Stimulated activated CD8-positive, alpha-beta memory T cell treated with anti-CD3 and anti-CD28 coated beads, Interleukin-7, amount 100 ng/mL, for 48 hours (primary cell): ENCODE measurements at regions not wholly inside any gene's neighbourhood (a gene's known extent, or its start where the extent isn't known, plus 50 kb on each side); places are given as distances from the start of the nearest gene placed in this dataset.
"Not testable (repeated sequence)": the region's sequence is repeated elsewhere in the genome, so short reads cannot be mapped to it uniquely, and the experiment has no call there.

Source experiments
- DNase-seq, 2 donors: peaks; one replicate each; pipeline ENCODE4 v3.0.0-alpha.2; 2020; ENCODE audit warnings: low read depth in 1 of 2; ENCODE audit errors: extremely low read depth in 1 of 2

DNA sequence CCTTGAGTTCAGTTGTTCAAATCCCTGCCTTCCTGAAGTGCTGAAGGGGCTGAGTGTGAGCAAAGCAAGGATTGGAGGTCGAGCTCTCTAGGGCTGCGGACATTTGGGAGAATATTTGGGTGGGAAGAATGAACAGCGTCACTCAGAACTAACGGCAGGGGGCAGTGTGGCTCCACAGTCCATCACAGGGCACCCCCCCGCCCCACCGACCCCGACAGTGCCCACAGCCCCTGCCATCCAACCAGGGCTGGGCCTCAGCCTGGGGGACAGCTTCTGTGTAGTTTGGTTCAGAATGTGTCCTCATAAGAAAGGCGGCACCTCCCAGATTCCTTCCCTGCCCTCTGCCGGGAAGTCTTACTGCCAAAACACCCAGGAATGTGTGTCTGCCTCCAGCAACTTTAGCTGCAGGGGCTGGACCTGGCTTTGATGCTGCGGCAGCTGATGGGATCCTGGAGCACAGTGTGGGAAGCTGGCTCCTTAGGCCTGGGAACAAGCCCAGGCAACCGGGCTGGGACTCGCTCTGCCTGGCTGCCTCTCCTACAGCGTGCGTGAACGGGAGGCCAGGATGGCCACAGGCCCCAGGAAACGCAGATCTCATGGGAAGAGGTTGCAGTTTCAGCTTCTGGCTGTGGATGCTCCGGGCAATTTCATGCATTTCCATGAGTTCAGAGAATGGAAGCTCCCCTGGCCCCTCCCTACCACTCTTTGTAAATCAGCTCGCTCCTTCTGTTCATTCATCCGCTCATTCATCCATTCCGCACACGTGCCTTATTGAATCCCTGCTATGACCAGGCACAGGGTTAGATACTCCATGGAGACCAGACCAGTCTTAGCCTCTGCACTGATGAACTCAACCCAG is 104.9 kb upstream of the TMPRSS2 start:
- peak in 1 of 2 donors; percentile 5 for DNase-seq

DNA sequence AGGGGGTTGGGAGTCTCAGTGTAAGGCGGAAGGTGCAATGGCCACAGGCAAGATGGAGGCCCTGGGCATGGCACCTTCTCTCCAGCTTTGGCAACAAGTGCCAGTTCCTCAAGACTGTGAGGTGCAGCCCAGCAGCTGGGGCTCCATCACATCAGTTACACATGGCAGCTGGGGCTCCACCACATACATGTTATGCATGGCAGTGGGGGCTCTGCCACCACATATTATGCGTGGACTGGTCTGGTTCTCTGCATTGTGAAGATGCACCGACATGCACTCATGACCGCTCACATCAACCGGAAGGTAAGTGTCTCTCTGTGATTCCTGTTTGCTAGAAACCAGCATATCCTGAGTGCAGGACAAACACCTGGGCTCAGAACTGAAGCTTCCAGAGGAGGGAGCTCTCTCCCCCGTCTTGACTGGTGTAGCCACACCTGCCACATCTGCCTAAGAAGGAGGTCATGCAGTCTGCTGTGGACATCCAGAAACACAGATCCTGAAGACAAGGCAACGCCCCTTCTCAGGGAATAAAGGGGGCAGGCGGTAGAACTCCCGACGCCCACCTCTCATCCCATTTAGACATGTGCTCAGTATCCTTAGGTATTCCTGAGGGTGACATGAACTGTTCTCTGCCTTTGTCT is 104.1 kb upstream of the TMPRSS2 start:
- DNase-seq, result no peak

DNA sequence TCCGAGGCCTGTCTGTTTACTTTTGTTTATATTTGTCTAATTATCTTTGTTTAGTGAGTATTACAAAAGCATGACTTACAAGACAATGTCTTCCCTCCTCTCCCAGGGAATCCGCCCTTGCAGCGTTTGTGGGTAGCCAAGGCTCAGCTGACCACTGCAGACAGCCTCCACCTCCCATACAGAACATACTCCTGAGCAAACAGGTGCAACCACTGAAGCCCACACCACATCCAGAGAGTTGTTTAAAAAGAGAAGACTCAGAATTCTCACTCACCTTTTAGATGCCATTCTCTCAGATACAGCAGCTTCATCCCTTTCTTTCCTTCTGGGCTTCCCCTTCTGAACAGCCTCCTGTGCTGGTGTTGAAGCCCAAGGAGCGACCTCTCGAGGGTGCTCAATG is 103.5 kb upstream of the TMPRSS2 start:
- DNase-seq, result no peak

DNA sequence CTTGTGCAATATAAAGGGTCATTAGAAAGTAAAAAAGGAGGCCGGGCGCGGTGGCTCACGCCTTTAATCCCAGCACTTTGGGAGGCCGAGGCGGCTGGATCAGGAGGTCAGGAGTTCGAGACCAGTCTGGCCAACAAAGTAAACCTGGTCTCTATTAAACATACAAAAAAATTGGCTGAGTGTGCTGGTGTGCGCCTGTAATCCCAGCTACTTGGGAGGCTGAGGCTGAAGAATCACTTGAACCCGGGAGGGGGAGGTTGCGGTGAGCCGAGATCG is 102.8 kb upstream of the TMPRSS2 start:
- not testable (repeated sequence) for DNase-seq

DNA sequence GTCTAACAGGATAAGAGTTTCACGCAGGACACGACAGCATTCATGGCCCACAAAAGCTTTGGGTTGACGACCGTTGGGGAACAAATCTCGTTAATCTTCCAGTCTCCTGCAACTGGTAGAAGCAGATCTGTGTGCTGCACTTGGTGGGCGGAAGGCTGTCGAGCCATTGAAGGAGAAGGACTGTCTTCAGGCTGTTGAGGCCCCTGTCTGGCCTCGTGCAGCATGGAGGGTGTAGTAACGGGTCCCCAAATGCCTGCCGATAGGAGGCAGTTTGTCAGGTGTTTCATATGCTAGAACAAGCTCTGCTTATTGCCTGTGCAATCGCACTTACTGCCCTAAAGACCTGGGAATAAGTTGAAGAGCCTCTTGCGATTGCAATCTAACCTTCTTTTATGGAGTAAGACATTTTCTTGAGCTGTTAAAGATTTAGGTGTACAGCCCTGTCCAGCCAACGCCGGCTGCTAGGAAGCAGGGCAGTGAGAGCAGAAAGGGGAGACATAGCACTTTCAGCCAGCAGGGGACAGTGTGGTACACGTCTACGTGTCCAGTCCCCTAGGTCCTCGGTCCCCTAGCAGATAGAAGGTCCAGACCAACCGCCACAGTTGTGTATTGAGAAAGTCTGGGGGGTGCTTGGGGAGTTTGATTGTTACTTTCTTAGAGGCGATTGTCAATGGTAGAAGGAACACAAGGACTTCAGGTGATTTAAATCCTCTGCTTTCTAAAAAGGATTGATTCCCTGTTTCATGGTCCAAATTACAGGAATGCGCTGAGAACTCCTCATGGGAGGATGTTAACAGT is 102.3 kb upstream of the TMPRSS2 start:
- peak in 1 of 2 donors; percentile 3 for DNase-seq

DNA sequence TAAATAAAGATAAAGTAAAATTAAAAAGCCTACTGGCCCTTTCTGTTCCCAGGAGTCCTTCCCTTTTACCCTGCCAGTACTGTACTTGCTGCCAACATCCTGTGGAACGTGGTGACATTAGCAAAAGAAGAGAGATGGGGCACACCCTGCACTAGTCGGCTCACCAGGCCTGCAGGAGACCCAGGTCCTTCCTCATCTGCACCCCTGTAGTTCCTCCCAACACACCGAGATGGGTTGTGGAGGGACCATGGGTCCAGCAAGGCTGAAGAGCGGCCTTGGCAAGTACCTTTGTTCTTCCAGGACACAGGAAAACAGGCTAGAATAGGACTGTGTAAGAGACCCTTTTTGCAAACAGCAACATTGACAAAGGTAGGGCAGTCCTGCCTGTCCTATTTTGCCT is 98.7 kb upstream of the TMPRSS2 start:
- DNase-seq, result no peak

DNA sequence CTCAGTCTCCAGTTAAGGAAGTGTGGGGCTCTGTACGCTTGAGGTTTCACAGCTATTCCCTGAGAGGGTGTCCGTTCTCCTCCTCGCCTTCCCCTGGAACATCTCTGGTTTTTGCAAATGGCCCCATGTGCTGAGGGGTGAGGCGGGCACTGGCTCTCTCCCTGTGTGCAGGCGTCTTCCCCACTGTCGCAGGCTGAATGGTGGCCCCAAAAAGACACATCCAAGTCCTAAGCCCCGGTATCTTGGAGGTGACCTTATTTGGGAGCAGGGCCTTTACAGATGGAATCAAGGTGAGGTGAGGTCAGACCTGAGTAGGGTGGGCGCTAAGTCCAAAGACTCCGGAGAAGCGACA is 98.0 kb upstream of the TMPRSS2 start:
- no peak for DNase-seq

DNA sequence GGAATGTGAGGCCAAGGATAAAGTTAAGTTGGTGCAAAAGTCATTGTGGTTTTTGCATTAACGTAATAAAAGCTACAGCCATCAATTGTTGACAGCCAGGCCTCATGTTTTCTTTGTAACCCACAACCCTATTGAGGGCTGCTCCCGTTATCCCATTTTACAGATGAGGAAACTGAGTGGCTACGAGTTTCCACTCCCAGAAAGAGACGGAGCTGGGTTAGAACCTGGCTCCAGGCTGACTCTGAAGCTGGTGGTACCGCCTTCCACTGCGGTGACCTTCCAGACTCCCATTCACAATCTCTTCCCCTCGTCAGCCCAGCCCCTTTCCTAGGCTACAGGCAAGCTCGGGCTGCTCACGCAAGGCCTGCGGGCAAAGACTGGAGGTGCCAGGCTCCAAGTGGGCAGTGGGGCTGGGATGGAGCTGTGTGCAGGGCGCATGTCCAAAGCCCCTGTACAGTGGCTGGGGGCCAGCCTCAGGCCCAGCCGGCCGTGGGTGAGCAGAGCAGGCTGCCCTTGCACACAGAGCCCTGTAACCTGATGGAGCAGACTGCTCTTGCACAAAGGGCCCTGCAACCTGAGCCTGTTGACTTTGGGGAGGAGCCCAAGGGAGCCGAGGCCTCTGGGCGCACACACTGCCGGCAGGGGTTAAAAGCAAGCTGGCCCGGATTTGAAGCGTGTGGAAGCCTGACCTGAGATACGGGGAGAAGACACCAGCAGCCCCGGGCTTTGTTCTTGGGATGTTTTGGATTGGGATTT is 97.4 kb upstream of the TMPRSS2 start:
- DNase-seq, result no peak

DNA sequence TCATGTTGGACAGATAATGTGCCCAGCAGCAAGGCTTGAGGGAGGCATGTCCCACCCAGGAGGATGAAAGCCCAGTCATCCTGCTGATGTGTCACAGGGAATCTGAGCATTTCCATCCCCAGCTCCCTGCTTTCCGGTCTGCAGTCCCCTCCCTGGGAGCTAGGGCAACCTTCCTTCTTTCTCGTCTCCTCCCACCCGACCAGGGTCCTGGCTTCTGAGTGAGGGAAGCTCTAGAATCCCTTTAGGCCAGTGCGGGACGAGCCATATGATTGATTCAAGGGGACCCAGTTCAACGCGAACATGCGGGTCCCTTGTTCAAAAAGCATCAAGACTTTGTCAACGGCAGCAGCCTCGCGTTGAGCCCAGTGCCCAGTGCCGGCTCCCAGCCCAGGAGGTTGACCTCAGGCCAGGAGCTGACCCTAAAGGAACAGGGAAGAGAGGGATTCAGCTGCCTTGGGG is 96.7 kb upstream of the TMPRSS2 start:
- DNase-seq, result no peak

DNA sequence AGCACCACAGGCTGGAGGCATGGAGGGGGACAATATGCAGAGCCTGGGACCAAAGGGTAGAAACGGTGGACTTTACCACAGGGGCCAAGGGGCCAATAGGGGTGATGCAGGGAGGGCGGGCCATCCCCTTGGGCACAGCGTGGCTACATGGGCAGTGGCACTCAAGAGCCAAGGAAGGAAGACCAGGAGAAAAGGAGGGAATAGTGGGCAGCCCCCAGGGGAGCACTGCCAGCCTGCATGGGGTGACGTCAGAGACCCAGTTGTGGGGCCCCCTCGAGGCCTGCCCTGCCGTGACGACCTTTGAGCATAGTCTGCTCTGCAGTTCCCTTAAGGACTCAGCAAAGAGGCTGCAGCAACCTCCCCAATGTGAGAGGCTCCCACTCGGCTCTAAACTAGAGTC is 95.5 kb upstream of the TMPRSS2 start:
- DNase-seq, result no peak

DNA sequence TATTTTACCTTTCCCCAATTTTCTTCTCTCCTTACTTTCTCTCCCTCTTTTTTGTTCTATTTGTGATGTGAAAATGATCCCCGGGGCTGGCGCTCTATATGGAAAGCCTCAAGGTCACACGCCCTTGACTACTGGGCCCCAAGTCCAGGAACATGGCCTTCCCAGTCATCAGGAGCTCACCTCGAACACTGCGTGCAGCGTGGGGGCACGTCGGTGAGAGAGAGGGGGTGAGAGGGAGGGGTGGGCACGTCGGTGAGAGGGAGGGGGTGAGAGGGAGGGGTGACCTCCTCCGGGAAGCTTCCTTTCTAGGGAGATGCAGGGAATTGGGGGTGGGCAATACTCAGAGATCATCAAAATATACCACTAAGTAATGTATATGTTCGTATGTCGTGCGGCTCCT is 94.6 kb upstream of the TMPRSS2 start:
- DNase-seq, result no peak

DNA sequence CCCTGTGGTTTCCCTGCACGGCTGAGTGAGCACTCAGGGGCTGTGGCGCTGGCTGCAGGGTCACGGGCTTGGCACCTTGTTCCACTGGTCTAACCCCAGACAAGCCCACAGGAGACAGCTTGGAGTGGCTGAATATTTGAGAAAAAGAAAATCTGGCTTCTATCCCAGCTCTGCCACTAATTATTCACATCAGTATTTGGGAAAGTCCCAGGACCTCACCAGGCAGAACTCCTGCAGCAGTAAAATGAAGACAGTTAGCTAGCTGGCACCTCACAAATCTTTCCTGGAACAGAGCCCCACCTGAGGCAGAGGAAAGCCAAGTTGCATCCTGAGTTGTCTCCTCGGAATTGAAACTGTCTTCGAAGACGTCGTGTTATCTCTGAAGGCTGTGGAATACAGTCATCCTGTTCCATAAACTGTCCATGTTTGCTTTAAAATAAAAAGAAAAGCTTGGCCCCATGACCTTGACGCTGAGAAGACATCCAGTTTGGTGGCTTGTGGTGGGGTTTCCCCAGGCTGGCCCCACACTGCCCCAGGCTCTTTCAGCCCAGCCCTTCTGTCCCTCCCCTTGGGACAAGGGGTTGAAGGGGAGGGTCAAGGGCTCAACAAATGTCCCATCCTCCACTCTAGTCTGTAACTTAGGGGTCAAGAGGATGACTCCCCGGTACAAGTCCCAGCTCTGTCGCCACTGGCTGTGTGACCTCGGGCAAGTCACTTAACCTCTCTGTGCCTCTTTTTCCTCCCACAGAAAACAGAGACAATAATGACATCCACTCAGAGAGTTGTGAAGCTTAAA is 93.8 kb upstream of the TMPRSS2 start:
- DNase-seq, result no peak

DNA sequence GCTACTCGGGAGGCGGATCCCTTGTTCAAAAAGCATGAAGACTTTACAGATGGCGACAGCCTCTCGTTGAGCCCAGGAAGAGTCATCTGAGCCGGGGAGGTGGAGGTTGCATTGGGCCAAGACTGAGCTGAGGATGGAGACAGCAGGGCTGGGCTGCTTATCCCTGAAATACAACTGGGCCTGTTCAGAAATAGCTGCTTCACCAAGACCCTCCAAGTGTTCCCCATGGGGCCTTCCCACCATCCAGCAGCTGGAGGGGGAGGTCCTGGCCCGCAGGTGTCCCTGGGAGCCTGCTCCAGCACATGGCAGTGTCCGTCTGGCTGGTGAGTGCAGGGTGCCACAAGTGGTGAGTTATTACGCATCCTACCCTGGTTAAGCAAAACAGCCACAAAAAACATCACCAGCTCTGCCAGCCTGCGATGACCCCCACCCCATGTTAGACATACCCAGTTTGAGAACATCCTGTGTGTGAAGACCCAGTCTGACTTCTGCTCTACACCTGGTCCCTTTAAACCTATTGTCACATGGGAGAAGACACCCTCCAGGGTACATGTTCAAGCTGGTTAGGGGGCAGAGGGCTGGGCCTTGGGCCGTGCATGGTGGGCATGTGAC is 93.1 kb upstream of the TMPRSS2 start:
- DNase-seq, result no peak

DNA sequence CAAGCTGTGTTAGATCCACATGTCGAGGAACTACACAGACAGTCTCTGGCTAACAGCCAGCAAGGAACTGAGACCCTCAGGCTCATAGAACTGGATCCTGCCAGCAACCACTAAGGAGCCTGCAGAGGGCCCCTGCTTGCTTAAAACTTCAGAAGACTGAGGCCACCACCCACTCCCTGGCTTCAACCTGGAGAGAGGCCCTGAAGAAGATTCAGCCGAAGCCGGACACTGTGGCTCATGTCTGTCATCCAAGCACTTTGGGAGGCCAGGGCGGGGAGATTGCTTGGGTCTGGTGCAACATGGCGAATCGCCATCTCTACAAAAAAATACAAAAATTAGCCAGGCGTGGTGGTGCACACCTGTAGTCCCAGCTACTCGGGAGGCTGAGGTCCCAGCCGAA is 92.6 kb upstream of the TMPRSS2 start:
- DNase-seq, result no peak

DNA sequence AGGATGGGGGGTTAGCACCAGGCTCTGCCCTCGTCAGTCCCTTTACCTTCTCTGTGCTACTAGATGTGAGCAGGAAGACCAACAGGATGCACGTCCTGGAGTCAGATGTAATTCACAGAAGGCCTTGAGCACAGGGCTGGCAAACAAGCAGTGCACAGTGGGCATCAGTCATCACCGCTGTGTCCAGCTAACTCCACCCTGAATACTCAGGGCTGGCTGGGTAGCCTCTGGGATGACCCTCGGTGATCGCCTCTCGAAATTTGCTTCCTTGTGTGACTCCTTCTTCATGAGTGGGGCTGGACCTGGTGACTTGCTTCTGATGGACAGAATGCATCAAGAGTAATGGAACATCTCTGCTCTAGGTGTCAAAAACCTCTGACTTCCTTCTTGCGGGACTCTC is 92.2 kb upstream of the TMPRSS2 start:
- no peak for DNase-seq

DNA sequence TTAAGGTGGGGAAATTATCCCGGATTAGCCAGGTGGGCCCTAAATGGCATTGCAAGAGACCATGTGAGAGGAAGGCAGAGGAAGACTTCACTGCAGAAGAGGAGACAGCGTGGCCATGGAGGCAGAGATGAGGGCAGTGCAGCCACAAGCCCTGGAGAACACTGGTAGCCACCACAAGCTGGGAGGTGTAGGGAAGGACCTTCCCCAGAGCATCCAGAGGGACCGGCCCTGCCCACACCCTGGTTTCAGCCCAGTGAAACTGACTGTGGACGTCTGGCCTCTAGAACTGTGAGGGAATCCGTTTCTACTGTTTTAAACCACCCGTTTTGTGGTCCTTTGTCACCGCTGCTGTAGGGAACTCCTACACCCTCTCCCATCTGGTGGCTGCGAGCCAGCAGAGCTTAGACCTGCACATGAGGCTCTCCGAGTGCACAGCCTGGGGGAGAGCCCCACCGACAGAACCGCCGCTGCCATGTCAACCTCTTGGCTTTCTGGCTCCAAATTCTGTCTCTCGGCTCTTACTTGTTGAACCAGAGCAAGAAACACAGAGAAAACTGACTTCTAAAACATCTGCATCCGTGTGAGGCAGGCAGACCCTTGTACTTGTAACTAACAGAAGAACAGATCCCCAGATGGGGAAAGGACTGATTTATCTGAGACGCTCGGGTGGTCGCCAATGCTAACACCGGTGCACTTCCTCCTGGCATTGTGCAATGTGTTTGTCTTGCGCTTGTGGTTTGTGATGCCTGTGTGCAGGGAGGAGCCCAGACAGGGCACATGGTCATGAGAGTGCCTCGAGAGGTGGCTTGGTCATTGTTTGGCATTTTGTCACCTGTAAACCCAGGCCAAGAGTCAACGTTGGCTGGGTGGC is 90.8 kb upstream of the TMPRSS2 start:
- DNase-seq, result no peak

DNA sequence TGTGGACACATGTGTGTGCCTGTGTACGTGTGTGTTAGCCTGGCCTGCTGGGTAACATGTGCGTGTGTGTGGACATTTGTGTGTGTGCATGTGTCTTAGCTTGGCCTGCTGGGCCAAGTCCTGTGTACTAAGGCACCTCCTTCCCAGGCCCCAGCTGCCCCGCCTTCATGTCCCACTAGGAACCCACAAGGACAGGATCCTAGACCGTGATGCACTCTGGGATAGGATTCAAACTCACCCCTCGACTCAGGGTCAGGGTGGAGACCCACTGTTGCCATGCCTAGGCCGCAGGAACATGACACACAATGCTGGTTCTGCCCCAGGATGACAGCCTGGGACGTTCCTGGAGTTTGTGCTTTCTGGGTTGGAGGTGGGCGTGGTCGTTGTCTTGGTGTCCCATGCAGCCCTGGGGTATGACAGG is 89.9 kb upstream of the TMPRSS2 start:
- no peak for DNase-seq

DNA sequence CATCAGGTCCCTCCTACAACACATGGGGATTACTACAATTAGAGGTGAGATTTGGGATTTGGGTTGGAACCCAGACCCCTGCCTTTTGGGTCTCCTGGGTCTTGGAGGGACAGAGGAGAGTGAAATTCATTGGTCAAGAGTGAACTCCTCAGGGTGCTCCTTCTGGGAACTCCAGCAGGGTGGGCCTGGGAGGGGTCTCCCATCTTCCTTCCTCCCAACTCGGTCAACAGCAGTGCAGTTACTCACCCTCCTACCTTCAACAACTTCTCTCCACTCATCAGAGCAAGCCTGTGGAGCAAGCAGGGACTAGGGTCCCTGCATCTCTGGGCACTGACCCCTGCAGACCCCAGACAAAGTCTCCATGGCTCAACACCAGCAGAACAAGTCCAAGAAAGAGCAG is 89.3 kb upstream of the TMPRSS2 start:
- no peak for DNase-seq
